ENCODE measurements at regions not wholly inside any gene's neighbourhood (a gene's known extent, or its start where the extent isn't known, plus 50 kb on each side); places are given as distances from the start of the nearest gene placed in this dataset.
"Not testable (repeated sequence)": the region's sequence is repeated elsewhere in the genome, so short reads cannot be mapped to it uniquely, and the experiment has no call there.

- TF ChIP-seq CTCF (conservative IDR thresholded peaks at IDR 0.05): no peak
- H3K27ac ChIP-seq: no peak overlapping the region
Observed at GRCh38 chr6:74720923-74721322, 484.9 kb downstream of the COL12A1 start.

GRCh38 chr6:74717591-74717990 is 488.3 kb downstream of the COL12A1 start:
- TF ChIP-seq CTCF (conservative IDR thresholded peaks at IDR 0.05) (no peak), ZFX (IDR thresholded peaks at IDR 0.05) (no peak)
- no peak overlapping the region for H3K27ac ChIP-seq

GRCh38 chr6:74715355-74716085 is 490.3 kb downstream of the COL12A1 start:
- TF ChIP-seq CTCF (conservative IDR thresholded peaks at IDR 0.05): no peak
- TF ChIP-seq ZFX (IDR thresholded peaks at IDR 0.05): no peak
- H3K27ac ChIP-seq: no peak overlapping the region

GRCh38 chr6:74713941-74714340 is 491.9 kb downstream of the COL12A1 start:
- H3K27ac ChIP-seq: no peak overlapping the region
- TF ChIP-seq CTCF (conservative IDR thresholded peaks at IDR 0.05): no peak
- no peak for TF ChIP-seq ZFX (IDR thresholded peaks at IDR 0.05)

GRCh38 chr6:74705451-74705850 is 500.4 kb downstream of the COL12A1 start:
- no peak overlapping the region for H3K27ac ChIP-seq
- TF ChIP-seq CTCF (conservative IDR thresholded peaks at IDR 0.05) (no peak), ZFX (IDR thresholded peaks at IDR 0.05) (no peak)

- not testable (repeated sequence) for H3K27ac ChIP-seq
Observed at GRCh38 chr6:74704540-74704939, 501.3 kb downstream of the COL12A1 start.

GRCh38 chr6:74690365-74690764 is 515.5 kb downstream of the COL12A1 start:
- TF ChIP-seq CTCF (conservative IDR thresholded peaks at IDR 0.05): no peak
- TF ChIP-seq ZFX (IDR thresholded peaks at IDR 0.05): no peak
- no peak overlapping the region for H3K27ac ChIP-seq

- no peak for TF ChIP-seq ZFX (IDR thresholded peaks at IDR 0.05)
- TF ChIP-seq CTCF (conservative IDR thresholded peaks at IDR 0.05): no peak
- no peak overlapping the region for H3K27ac ChIP-seq
Observed at GRCh38 chr6:74689601-74690000, 516.3 kb downstream of the COL12A1 start.
